ENCODE measurements at regions not wholly inside any gene's neighbourhood (a gene's known extent, or its start where the extent isn't known, plus 50 kb on each side); places are given as distances from the start of the nearest gene placed in this dataset.
"Not testable (repeated sequence)": the region's sequence is repeated elsewhere in the genome, so short reads cannot be mapped to it uniquely, and the experiment has no call there.

DNA sequence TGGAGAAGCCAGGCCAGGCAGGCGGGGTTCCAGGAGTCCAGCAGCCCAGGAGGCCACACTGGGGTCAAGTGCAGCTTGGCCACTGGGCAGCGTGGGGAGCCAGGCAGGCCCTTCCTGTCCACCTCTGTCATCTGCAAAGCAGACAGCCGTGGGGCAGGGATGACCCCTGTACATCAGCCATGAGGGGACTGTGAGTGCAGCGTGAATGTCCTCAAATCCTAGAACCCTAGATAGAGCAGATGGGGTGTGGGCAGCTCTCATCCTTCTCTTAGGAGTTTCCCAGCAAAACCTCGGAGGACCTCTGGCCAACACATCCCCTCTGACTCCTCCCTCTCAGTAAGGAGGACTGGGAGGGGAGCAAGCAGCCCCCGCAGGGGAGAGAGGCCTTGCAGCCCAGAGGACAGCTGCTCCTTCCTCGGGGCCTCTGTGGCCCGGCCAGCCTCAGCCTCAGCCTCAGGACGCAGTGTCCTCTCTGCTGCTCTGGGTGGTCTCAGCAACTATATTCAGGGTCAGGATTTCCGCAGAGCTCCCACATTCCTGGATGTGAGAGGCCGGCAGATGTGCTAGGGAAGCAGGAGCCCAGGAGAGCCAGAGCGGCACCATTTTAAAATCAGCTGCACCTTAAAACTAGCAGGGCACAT is 820.5 kb downstream of the BRD1 start:
- Histone ChIP-seq H3K4me3 (no peak overlapping the region), H3K27ac (no peak overlapping the region)
- TF ChIP-seq, protein P1, sequence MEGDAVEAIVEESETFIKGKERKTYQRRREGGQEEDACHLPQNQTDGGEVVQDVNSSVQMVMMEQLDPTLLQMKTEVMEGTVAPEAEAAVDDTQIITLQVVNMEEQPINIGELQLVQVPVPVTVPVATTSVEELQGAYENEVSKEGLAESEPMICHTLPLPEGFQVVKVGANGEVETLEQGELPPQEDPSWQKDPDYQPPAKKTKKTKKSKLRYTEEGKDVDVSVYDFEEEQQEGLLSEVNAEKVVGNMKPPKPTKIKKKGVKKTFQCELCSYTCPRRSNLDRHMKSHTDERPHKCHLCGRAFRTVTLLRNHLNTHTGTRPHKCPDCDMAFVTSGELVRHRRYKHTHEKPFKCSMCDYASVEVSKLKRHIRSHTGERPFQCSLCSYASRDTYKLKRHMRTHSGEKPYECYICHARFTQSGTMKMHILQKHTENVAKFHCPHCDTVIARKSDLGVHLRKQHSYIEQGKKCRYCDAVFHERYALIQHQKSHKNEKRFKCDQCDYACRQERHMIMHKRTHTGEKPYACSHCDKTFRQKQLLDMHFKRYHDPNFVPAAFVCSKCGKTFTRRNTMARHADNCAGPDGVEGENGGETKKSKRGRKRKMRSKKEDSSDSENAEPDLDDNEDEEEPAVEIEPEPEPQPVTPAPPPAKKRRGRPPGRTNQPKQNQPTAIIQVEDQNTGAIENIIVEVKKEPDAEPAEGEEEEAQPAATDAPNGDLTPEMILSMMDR (IDR thresholded peaks at IDR 0.05) = no peak
- DNase-seq (ENCODE audit: low spot score) = no peak

DNA sequence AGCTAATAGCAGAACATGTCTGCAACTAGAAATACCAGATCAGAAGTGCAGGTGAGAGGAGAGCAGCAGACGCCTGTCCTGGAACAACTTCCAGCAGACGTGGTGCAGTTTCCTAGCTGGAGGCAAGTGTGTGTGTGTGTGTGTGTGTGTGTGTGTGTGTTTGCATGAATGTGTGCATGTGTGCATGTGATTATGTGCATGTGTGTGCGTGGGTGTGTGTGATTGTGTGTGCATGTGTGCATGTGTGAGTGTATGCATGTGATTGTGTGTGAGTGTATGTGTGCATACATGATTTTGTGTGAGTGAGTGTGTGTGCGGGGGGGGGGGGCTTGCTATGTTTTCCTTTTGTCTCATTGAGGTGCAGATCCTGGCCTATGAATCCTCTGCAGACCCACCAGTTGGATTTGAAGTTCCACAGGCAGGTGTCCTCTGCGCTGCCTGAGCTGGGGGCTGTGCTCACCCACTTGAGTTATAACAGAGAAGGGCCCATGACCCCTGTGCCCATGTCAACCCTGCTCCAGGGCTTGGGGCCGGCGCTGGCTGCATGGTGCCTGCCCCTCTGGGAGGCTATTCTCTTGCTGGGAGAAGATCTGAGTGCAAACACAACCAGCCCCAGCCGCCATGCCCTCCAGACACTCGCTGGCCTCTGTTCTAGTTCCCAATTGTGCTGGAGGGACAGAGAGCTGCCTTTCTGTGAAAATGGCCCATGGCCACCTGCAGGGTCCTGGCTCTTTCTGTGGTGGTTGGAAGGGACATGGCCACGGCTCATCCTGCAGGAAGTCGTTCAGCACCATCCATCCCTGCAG is 821.3 kb downstream of the BRD1 start:
- DNase-seq (ENCODE audit: low spot score) = no peak
- Histone ChIP-seq H3K27ac (no peak overlapping the region), H3K4me3 (no peak overlapping the region)
- TF ChIP-seq, protein P1 (IDR thresholded peaks at IDR 0.05) = no peak

DNA sequence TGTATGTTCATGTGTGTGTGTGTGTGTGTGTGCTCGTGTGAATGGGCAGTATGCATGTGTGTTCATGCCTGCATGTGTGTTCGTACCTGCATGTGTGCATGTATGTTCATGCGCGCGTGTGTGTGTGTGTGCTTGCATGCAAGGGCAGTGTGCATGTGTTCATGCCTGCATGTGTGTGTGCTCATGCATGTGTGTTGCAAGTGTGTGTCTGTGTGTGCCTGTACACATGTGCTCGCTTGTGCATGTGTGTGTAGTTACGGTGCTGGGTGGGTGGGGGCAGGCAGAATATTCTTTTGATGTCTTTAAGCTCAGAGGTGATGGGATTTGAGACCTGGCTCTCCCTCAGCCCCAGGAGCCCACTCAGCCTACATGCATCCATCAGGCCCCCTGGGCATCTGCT is 822.1 kb downstream of the BRD1 start:
- DNase-seq (ENCODE audit: low spot score) = peak; percentile 52
- TF ChIP-seq, protein P1 (IDR thresholded peaks at IDR 0.05) = no peak
- Histone ChIP-seq H3K27ac (no peak overlapping the region), H3K4me3 (no peak overlapping the region)

DNA sequence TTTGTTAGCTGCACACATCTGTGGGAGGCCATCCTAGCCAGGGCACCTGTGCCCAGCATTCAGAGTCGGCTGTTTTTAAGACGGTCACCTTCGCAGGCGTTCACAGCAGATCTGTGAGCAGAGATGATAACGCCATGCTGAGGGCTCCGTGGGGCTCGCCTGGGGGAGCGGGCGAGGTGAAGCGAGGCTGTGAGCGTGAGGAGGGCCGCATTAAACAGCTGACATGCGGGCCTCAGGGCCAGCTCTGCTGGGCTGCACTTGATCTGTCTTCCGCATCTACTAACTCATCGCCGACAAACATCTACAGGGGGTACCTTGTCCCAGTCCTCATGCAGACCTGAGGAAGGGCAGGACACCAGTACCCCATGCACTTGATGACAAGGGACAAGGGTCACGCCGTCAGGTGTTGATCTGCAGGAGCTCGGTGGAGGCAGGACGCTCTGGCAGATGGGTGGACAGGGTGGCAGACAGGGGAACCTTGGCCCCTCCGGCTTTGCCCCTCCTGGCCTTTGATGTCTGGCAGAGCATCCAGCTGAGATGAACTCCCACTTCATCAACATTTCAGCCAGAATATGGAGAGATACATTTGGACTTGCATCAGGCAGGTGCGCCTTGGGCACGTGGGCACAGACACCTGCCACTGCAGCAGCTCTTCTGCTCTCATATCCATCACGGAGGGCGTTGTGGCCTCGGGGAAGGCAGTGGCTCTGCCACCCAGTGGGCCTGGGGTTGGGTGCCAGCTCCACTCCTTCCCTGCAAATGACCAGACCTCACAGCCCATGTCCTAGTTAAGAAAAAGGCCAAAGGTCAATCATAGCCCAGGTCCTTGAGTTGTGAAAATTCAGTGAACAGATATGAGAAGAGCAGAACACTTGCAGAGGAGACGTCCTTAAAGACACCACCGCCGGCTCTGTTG is 822.9 kb downstream of the BRD1 start:
- no peak overlapping the region for H3K4me3 ChIP-seq
- H3K27ac ChIP-seq = no peak overlapping the region
- TF ChIP-seq, protein P1 (IDR thresholded peaks at IDR 0.05) = no peak
- DNase-seq (ENCODE audit: low spot score) = peak; percentile 49

DNA sequence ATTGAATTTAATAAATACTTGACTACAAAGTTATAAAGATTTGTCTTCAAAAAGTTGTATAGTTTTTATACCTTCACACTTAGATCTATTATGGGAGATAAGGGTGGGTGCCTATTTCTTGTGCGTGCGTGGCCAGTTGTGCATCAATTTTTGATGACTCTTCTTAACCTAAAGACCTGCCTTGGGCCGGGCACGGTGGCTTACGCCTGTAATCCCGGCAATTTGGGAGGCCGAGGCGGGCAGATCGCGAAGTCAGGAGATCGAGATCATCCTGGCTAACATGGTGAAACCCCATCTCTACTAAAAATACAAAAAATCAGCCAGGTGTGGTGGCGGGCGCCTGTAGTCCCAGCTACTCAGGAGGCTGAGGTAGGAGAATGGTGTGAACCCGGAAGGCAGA is 830.1 kb downstream of the BRD1 start:
- H3K4me3 ChIP-seq; DNase-seq (ENCODE audit: low spot score); H3K27ac ChIP-seq: not testable (repeated sequence)

DNA sequence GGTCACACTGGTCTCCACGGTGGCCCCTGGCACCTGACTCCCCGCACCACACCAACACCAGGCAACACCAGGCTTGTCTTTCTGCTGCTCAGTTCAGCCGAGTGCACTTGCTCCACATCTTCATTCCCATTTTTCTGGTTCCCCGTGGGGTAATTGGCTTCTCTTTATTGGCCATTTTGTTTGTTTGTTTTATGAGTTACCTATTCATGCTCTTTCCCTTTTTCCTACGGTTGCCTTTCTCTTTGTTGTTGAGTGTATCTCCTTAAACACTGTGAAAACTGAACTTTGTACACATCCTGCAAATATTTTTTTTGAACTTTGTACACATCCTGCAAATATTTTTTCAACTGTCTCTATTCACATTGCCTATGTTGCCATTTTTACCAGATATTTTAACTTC is 834.0 kb downstream of the BRD1 start:
- TF ChIP-seq, protein P1 (IDR thresholded peaks at IDR 0.05) = no peak
- H3K27ac ChIP-seq = no peak overlapping the region
- DNase-seq (ENCODE audit: low spot score) = no peak
- H3K4me3 ChIP-seq = no peak overlapping the region

DNA sequence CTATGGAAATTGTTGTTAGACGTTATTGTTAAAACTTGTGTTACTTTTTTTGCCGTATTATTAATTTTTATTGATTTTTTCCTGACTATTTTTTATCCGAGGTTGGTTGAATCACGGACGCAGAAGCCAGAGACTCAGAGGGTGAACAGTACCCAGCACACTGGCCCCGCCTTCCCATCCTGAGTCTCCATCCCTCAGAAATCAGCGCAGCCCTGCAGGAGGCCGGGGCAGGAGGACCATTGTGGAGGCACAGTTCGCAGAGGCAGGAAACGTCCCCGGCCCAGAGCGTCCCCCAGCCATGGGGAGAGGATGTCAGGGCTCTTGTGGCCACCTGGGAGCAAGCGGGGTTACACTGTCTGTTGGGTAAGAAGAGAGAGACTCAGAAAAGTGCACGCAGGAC is 843.0 kb downstream of the BRD1 start:
- H3K4me3 ChIP-seq = no peak overlapping the region
- no peak for DNase-seq (ENCODE audit: low spot score)
- no peak overlapping the region for H3K27ac ChIP-seq
- TF ChIP-seq, protein P1 (IDR thresholded peaks at IDR 0.05) = no peak
